ENCODE measurements at regions not wholly inside any gene's neighbourhood (a gene's known extent, or its start where the extent isn't known, plus 50 kb on each side); places are given as distances from the start of the nearest gene placed in this dataset.
"Not testable (repeated sequence)": the region's sequence is repeated elsewhere in the genome, so short reads cannot be mapped to it uniquely, and the experiment has no call there.

- not testable (repeated sequence) for TF ChIP-seq POLR2A (IDR thresholded peaks at IDR 0.05); CTCF (IDR thresholded peaks at IDR 0.05 in 4 of 5, conservative IDR thresholded peaks at IDR 0.05 in 1 of 5)
Measured at GRCh38 chr2:91509276-91509675, 2817.8 kb downstream of the RPIA start.

All from gastrocnemius medialis (tissue), 4 donors.